H1 (cell line): ENCODE measurements at regions not wholly inside any gene's neighbourhood (a gene's known extent, or its start where the extent isn't known, plus 50 kb on each side); places are given as distances from the start of the nearest gene placed in this dataset.

Source experiments
- CTCF ChIA-PET: fragments of 300-600 bp; sonication (Branson Sonifier 250); formaldehyde crosslinking; loops from one replicate; lab custom pipeline; 2021; ENCODE audit not compliant: partially characterized antibody; lab: Charles Lee
- POLR2A ChIA-PET: fragments of 300-600 bp; sonication (Branson Sonifier 250); formaldehyde crosslinking; loops from one replicate; lab custom pipeline; 2021; ENCODE audit warnings: inconsistent platforms; ENCODE audit not compliant: partially characterized antibody; lab: Charles Lee
- DNase-seq, 2 experiments: peaks; one replicate each; pipeline versions ENCODE4 v3.0.0 to v3.0.0-alpha.2; 2010 to 2022; ENCODE audit warnings: low spot score in 2 of 2, low read depth in 1 of 2, mixed read lengths in 1 of 2
- FAIRE-seq: peaks from 2 replicates; lab custom pipeline; 2011; peaks lifted over from hg19 to GRCh38; lab: Jason Lieb, UNC
- H2AFZ ChIP-seq: 2 replicates; pipeline ENCODE4 v1.8.1; 2012; ENCODE audit warnings: low read length, inconsistent platforms
- H2AK5ac ChIP-seq: 2 replicates; pipeline ENCODE4 v1.6.1; 2013; ENCODE audit warnings: low read depth, low read length
- H2BK120ac ChIP-seq: replicated peaks from 2 replicates; pipeline ENCODE3; 2013; ENCODE audit warnings: low read depth, low read length, inconsistent platforms
- H2BK12ac ChIP-seq: 2 replicates; pipeline ENCODE4 v1.6.1; 2013; ENCODE audit warnings: low read depth, low read length
- H2BK15ac ChIP-seq: 2 replicates; pipeline ENCODE4 v1.6.1; 2013; ENCODE audit warnings: low read length
- H2BK20ac ChIP-seq: 2 replicates; pipeline ENCODE4 v1.6.1; 2013; ENCODE audit warnings: low read length
- H2BK5ac ChIP-seq: 2 replicates; pipeline ENCODE4 v1.6.1; 2013; ENCODE audit warnings: low read depth, low read length
- H3K14ac ChIP-seq: 2 replicates; pipeline ENCODE4 v1.6.1; 2013; ENCODE audit warnings: inconsistent platforms; ENCODE audit not compliant: insufficient read length
- H3K18ac ChIP-seq: 2 replicates; pipeline ENCODE4 v1.6.1; 2013; ENCODE audit warnings: low read length; ENCODE audit errors: extremely low read depth
- H3K23ac ChIP-seq: 2 replicates; pipeline ENCODE4 v1.6.1; 2013; ENCODE audit warnings: inconsistent platforms; ENCODE audit not compliant: insufficient read length
- H3K23me2 ChIP-seq: 2 replicates; pipeline ENCODE4 v1.6.1; 2013; ENCODE audit warnings: low read depth, low read length
- H3K27ac ChIP-seq: 2 replicates; pipeline ENCODE4 v1.6.1; 2011; ENCODE audit warnings: low read depth, low read length, inconsistent platforms
- H3K27me3 ChIP-seq, 4 experiments: replicated peaks in 1 of 4; 1 replicate in 1 of 4; 2 replicates in 3 of 4; pipeline versions ENCODE4 v1.6.1 to v1.8.1; 2011 to 2013; ENCODE audit warnings: low read length in 3 of 4, mild to moderate bottlenecking in 3 of 4, inconsistent platforms in 2 of 4, mixed read lengths in 2 of 4, moderate library complexity in 1 of 4; ENCODE audit not compliant: control insufficient read depth in 3 of 4, insufficient read depth in 3 of 4; ENCODE audit errors: extremely low read depth in 1 of 4
- H3K36me3 ChIP-seq, 4 experiments: 2 replicates each; pipeline versions ENCODE4 v1.6.1 to v1.8.1; 2011 to 2013; ENCODE audit warnings: mild to moderate bottlenecking in 4 of 4, low read length in 3 of 4, moderate library complexity in 2 of 4, control low read depth in 1 of 4, inconsistent platforms in 1 of 4; ENCODE audit not compliant: insufficient read depth in 4 of 4, control insufficient read depth in 2 of 4
- H3K4ac ChIP-seq: replicated peaks from 2 replicates; pipeline ENCODE3; 2013; ENCODE audit warnings: low read length, low read depth, mixed read lengths, inconsistent platforms; ENCODE audit not compliant: insufficient read length
- H3K4me1 ChIP-seq, 4 experiments: replicated peaks in 1 of 4; 1 replicate in 1 of 4; 2 replicates in 3 of 4; pipeline versions ENCODE4 v1.6.1 to v1.8.1; 2011 to 2013; ENCODE audit warnings: low read length in 3 of 4, inconsistent platforms in 2 of 4, mixed read lengths in 1 of 4; ENCODE audit not compliant: insufficient read depth in 4 of 4, control insufficient read depth in 3 of 4
- H3K4me2 ChIP-seq, 2 experiments: 2 replicates each; pipeline versions ENCODE4 v1.6.1 to v1.8.1; 2011 to 2013; ENCODE audit warnings: low read depth in 2 of 2, low read length in 2 of 2, control low read depth in 1 of 2, inconsistent platforms in 1 of 2, mild to moderate bottlenecking in 1 of 2; ENCODE audit not compliant: insufficient read depth in 1 of 2
- H3K4me3 ChIP-seq, 4 experiments: fragments of 200-600, 300-600 bp in 1 of 4; sonication (generic), shearing (Covaris generic), sonication (Bioruptor Twin) in 1 of 4; 2 replicates each; pipeline versions ENCODE4 v1.5.1 to v1.8.1; 2011 to 2016; ENCODE audit warnings: low read length in 4 of 4, low read depth in 3 of 4, control low read depth in 2 of 4, inconsistent platforms in 2 of 4, mild to moderate bottlenecking in 2 of 4, mixed read lengths in 1 of 4, moderate library complexity in 1 of 4; ENCODE audit not compliant: insufficient read depth in 2 of 4; ENCODE audit errors: extremely low read depth in 1 of 4
- H3K56ac ChIP-seq: replicated peaks from 2 replicates; pipeline ENCODE3; 2013; ENCODE audit warnings: low read depth, mild to moderate bottlenecking, mixed read lengths, low read length, inconsistent platforms; ENCODE audit not compliant: insufficient read length
- H3K79me1 ChIP-seq: 2 replicates; pipeline ENCODE4 v1.6.1; 2013; ENCODE audit warnings: low read depth, low read length, control low read depth
- H3K79me2 ChIP-seq, 2 experiments: 2 replicates each; pipeline versions ENCODE4 v1.6.1 to v1.8.1; 2012 to 2013; ENCODE audit warnings: low read length in 2 of 2, mild to moderate bottlenecking in 2 of 2, inconsistent platforms in 1 of 2; ENCODE audit not compliant: insufficient read depth in 2 of 2, control insufficient read depth in 1 of 2
- H3K9ac ChIP-seq, 4 experiments: replicated peaks in 1 of 4; 1 replicate in 1 of 4; 2 replicates in 3 of 4; pipeline versions ENCODE4 v1.6.1 to v1.8.1; 2011 to 2013; ENCODE audit warnings: low read depth in 3 of 4, low read length in 3 of 4, control low read depth in 2 of 4, mild to moderate bottlenecking in 2 of 4, moderate library complexity in 2 of 4, inconsistent platforms in 1 of 4; ENCODE audit errors: extremely low read depth in 1 of 4
- H3K9me3 ChIP-seq, 2 experiments: 2 replicates each; pipeline versions ENCODE4 v1.6.1 to v1.8.1; 2012 to 2013; ENCODE audit warnings: mild to moderate bottlenecking in 2 of 2, moderate library complexity in 2 of 2, control low read depth in 1 of 2, inconsistent platforms in 1 of 2, low read depth in 1 of 2, low read length in 1 of 2, mixed read lengths in 1 of 2; ENCODE audit not compliant: insufficient read depth in 2 of 2
- H4K20me1 ChIP-seq, 2 experiments: replicated peaks in 1 of 2; 2 replicates each; pipeline versions ENCODE3 to v1.8.1; 2011 to 2013; ENCODE audit warnings: inconsistent platforms in 2 of 2, low read length in 2 of 2, mild to moderate bottlenecking in 1 of 2; ENCODE audit not compliant: insufficient read depth in 2 of 2, control insufficient read depth in 1 of 2
- H4K5ac ChIP-seq: 2 replicates; pipeline ENCODE4 v1.6.1; 2013; ENCODE audit warnings: low read length, low read depth, mixed read lengths, inconsistent platforms; ENCODE audit not compliant: insufficient read length
- H4K8ac ChIP-seq: 2 replicates; pipeline ENCODE4 v1.8.0; 2013; ENCODE audit warnings: mild to moderate bottlenecking, moderate library complexity, low read length, inconsistent platforms; ENCODE audit not compliant: insufficient read depth; ENCODE audit errors: extremely low read depth
- H4K91ac ChIP-seq: replicated peaks from 2 replicates; pipeline ENCODE3; 2013; ENCODE audit warnings: low read length, mixed read lengths, inconsistent platforms; ENCODE audit not compliant: insufficient read length
- ASH2L ChIP-seq: fragments of 200-600, 300-600 bp; sonication (generic); IDR thresholded peaks from one replicate; pipeline ENCODE4 v1.7.1; 2017; ENCODE audit warnings: low read length
- CBX5 ChIP-seq: fragments of 300-800, 300-1000 bp; sonication (generic); IDR thresholded peaks from 2 replicates; pipeline ENCODE4 v1.7.1; 2016; ENCODE audit warnings: antibody characterized with exemption, low read length, low read depth
- E2F6 ChIP-seq: IDR thresholded peaks from 2 replicates; pipeline ENCODE4 v1.6.1; 2012; ENCODE audit warnings: inconsistent platforms
- JUN ChIP-seq: IDR thresholded peaks from 2 replicates; pipeline ENCODE4 v1.6.1; 2011; ENCODE audit warnings: low read depth, mild to moderate bottlenecking, improper control_type of control experiment, low read length
- KDM1A ChIP-seq: fragments of 200-600, 300-600 bp; sonication (generic); IDR thresholded peaks from 2 replicates; pipeline ENCODE4 v1.7.1; 2016; ENCODE audit warnings: mild to moderate bottlenecking, low read length, borderline replicate concordance
- NANOG ChIP-seq: IDR thresholded peaks from 2 replicates; pipeline ENCODE4 v1.6.1; 2011; ENCODE audit warnings: low read length, low read depth, mild to moderate bottlenecking, inconsistent platforms; ENCODE audit not compliant: insufficient read depth, poor library complexity, severe bottlenecking
- POLR2A ChIP-seq, 2 experiments: IDR thresholded peaks; 1 replicate in 1 of 2; 2 replicates in 1 of 2; pipeline ENCODE4 v1.6.1; 2011; ENCODE audit warnings: low read depth in 2 of 2, low read length in 2 of 2, mild to moderate bottlenecking in 2 of 2; ENCODE audit errors: control extremely low read depth in 1 of 2
- RBBP5 ChIP-seq: IDR thresholded peaks from 2 replicates; pipeline ENCODE4 v1.7.1; 2012; ENCODE audit warnings: low read depth, mild to moderate bottlenecking, inconsistent platforms, low read length, moderate library complexity, borderline replicate concordance
- SIN3A ChIP-seq, 2 experiments: IDR thresholded peaks in 1 of 2; conservative IDR thresholded peaks in 1 of 2; 2 replicates each; pipeline ENCODE4 v1.6.1; 2011 to 2012; ENCODE audit warnings: low read length in 2 of 2, improper control_type of control experiment in 1 of 2, low read depth in 1 of 2, mild to moderate bottlenecking in 1 of 2
- SP1 ChIP-seq: IDR thresholded peaks from 2 replicates; pipeline ENCODE4 v1.6.1; 2011; ENCODE audit warnings: low read depth, low read length
- SP2 ChIP-seq: IDR thresholded peaks from 2 replicates; pipeline ENCODE4 v1.6.1; 2012; ENCODE audit warnings: mild to moderate bottlenecking, low read length, inconsistent platforms
- SP4 ChIP-seq: IDR thresholded peaks from 2 replicates; pipeline ENCODE4 v1.6.1; 2012; ENCODE audit warnings: low read length, inconsistent platforms
- WGBS, 2 experiments: shearing (Covaris generic) in 1 of 2; methylation state at CpG; one replicate each; pipeline versions ENCODE4 v1.1.6 to v1.1.7; 2013 to 2015; ENCODE audit warnings: low lambda C conversion rate in 2 of 2, mixed read lengths in 2 of 2, inconsistent platforms in 1 of 2, low coverage in 1 of 2, missing lambda C conversion rate in 1 of 2; ENCODE audit not compliant: insufficient replicate concordance in 2 of 2, insufficient coverage in 1 of 2, insufficient read length in 1 of 2; ENCODE audit errors: extremely low coverage in 1 of 2, missing lambda C conversion rate in 1 of 2; 5-methylcytosine and 5-hydroxymethylcytosine counted together

DNA sequence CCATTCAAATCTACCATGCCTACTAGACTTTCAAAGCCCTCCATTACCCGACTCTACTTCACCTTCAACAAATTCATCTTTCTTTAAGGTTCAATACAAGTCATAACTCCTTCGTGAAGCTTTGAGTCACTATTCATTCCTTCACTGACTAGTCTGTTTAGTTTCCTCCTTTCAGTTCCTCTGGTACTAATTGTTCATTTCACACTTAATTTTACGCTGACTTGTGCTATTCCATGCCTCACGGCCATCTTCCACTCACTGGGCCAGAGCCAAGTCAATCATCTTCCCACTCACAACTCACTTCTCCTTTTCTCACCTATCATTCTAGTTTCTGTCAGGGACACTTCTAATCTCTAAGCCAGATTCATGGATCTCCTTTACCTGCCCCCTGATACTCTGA lies 136.2 kb downstream of the MTX2 start:
- H4K20me1 ChIP-seq: no peaks in the 10 kb centered on the region
- H2AK5ac ChIP-seq: no peak overlapping the region
- no peak overlapping the region for H4K8ac ChIP-seq
- no peak overlapping the region for H2BK5ac ChIP-seq
- H3K23ac ChIP-seq: no peak overlapping the region
- FAIRE-seq (no peak), DNase-seq (no peak)
- no peak overlapping the region for H2AFZ ChIP-seq
- no peaks in the 10 kb centered on the region for H3K23me2 ChIP-seq
- no peaks in the 10 kb centered on the region for H3K4me1 ChIP-seq
- H3K9me3 ChIP-seq: no peaks in the 10 kb centered on the region
- no peak overlapping the region for H3K4me3 ChIP-seq
- CTCF ChIA-PET: no interaction called here
- no peak overlapping the region for H4K91ac ChIP-seq
- H3K14ac ChIP-seq: no peak overlapping the region
- H3K27ac ChIP-seq: no peak overlapping the region
- no peak overlapping the region for H2BK120ac ChIP-seq
- no peak overlapping the region for H2BK12ac ChIP-seq
- no peaks in the 10 kb centered on the region for H3K27me3 ChIP-seq
- no peak overlapping the region for H4K5ac ChIP-seq
- no peaks in the 10 kb centered on the region for H3K79me2 ChIP-seq
- no peaks in the 10 kb centered on the region for H3K36me3 ChIP-seq
- no peaks in the 10 kb centered on the region for H3K79me1 ChIP-seq
- H2BK15ac ChIP-seq: no peak overlapping the region
- no peak overlapping the region for H2BK20ac ChIP-seq
- no peak overlapping the region for H3K18ac ChIP-seq
- no peak overlapping the region for H3K9ac ChIP-seq
- POLR2A ChIA-PET: no interaction called here
- H3K4ac ChIP-seq: no peak overlapping the region
- WGBS, 2 experiments: no CpG with 5 or more reads among the region's 4 CpGs
- no peak overlapping the region for H3K56ac ChIP-seq
- no peak overlapping the region for H3K4me2 ChIP-seq
- no peak for TF ChIP-seq SP1
- TF ChIP-seq SIN3A (conservative IDR thresholded peaks at IDR 0.05 in 1 of 2, IDR thresholded peaks at IDR 0.05 in 1 of 2; ENCODE audit: low read depth in 1 of 2, low read length in 2 of 2): no peak
- no peak for TF ChIP-seq RBBP5
- no peak for TF ChIP-seq SP2
- no peak for TF ChIP-seq NANOG
- no peak for TF ChIP-seq ASH2L
- no peak for TF ChIP-seq JUN
- no peak for TF ChIP-seq E2F6
- TF ChIP-seq SP4: no peak
- no peak for TF ChIP-seq KDM1A
- no peak for TF ChIP-seq POLR2A (IDR thresholded peaks at IDR 0.05; ENCODE audit: control extremely low read depth in 1 of 2, low read depth in 2 of 2, low read length in 2 of 2)
- TF ChIP-seq CBX5: no peak
